ENCODE measurements at regions not wholly inside any gene's neighbourhood (a gene's known extent, or its start where the extent isn't known, plus 50 kb on each side); places are given as distances from the start of the nearest gene placed in this dataset.

- no peak overlapping the region for H3K4me3 Mint-ChIP-seq (ENCODE audit: unreplicated experiment)
- H3K27me3 Mint-ChIP-seq (ENCODE audit: unreplicated experiment): no peaks in the 10 kb centered on the region
- no peak for DNase-seq (ENCODE audit: low spot score)
- no peak overlapping the region for H3K27ac Mint-ChIP-seq (ENCODE audit: unreplicated experiment)
- H3K4me1 Mint-ChIP-seq (ENCODE audit: unreplicated experiment): no peaks in the 10 kb centered on the region
- H3K9me3 Mint-ChIP-seq (ENCODE audit: unreplicated experiment): no peaks in the 10 kb centered on the region
- TF ChIP-seq, protein P1, sequence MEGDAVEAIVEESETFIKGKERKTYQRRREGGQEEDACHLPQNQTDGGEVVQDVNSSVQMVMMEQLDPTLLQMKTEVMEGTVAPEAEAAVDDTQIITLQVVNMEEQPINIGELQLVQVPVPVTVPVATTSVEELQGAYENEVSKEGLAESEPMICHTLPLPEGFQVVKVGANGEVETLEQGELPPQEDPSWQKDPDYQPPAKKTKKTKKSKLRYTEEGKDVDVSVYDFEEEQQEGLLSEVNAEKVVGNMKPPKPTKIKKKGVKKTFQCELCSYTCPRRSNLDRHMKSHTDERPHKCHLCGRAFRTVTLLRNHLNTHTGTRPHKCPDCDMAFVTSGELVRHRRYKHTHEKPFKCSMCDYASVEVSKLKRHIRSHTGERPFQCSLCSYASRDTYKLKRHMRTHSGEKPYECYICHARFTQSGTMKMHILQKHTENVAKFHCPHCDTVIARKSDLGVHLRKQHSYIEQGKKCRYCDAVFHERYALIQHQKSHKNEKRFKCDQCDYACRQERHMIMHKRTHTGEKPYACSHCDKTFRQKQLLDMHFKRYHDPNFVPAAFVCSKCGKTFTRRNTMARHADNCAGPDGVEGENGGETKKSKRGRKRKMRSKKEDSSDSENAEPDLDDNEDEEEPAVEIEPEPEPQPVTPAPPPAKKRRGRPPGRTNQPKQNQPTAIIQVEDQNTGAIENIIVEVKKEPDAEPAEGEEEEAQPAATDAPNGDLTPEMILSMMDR (IDR thresholded peaks at IDR 0.05; ENCODE audit: unreplicated experiment): no peak
- H3K36me3 Mint-ChIP-seq (ENCODE audit: low read depth, unreplicated experiment): no peaks in the 10 kb centered on the region
Measured at GRCh38 chr10:8738987-8739386, 684.5 kb downstream of the GATA3 start.

DNA sequence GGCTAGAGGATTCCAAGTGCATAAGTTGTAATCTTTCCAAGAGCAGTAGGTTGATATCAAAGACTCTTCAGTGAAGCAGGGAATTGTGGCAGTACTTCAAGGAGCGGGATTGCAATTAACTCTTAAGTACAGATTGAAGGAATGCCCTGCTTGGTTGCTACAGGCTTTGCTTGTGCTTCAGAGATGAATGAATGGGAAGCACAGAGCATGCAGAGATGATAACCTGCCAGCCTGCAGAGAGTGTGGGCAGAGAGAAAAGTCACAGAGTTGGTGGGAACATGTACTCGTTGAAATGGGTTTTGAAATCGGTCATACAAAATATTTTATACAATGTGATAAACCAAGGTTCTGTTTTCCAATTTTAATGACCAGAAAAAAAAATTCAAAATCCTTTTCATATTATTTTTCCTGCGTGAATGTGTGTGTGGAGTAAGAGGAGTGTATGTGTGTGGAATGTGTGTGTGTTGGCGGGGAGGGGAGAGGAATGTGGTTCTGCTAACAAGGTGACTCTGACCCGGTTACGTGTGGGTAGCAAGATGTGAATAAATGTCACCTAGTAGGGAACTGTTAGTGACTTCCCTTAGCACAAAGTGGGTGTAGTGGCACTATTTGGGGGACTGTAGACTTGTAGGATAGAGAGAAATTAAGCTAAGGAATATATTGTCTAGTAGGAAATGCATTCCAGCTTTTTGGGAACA lies 697.8 kb downstream of the GATA3 start:
- TF ChIP-seq, protein P1 (IDR thresholded peaks at IDR 0.05; ENCODE audit: unreplicated experiment): no peak
- H3K4me1 Mint-ChIP-seq (ENCODE audit: unreplicated experiment): no peaks in the 10 kb centered on the region
- H3K9me3 Mint-ChIP-seq (ENCODE audit: unreplicated experiment): no peaks in the 10 kb centered on the region
- H3K36me3 Mint-ChIP-seq (ENCODE audit: low read depth, unreplicated experiment): no peaks in the 10 kb centered on the region
- peaks cover 2% of the 10 kb centered on the region for H3K27me3 Mint-ChIP-seq (ENCODE audit: unreplicated experiment)
- H3K4me3 Mint-ChIP-seq (ENCODE audit: unreplicated experiment): no peak overlapping the region
- DNase-seq (ENCODE audit: low spot score): no peak
- H3K27ac Mint-ChIP-seq (ENCODE audit: unreplicated experiment): no peak overlapping the region

- Mint-ChIP-seq H3K27me3 (ENCODE audit: unreplicated experiment) (peaks cover 2% of the 10 kb centered on the region), H3K4me3 (ENCODE audit: unreplicated experiment) (no peak overlapping the region), H3K9me3 (ENCODE audit: unreplicated experiment) (no peaks in the 10 kb centered on the region), H3K36me3 (ENCODE audit: low read depth, unreplicated experiment) (no peaks in the 10 kb centered on the region), H3K4me1 (ENCODE audit: unreplicated experiment) (no peaks in the 10 kb centered on the region), H3K27ac (ENCODE audit: unreplicated experiment) (no peak overlapping the region)
- no peak for DNase-seq (ENCODE audit: low spot score)
- TF ChIP-seq, protein P1 (IDR thresholded peaks at IDR 0.05; ENCODE audit: unreplicated experiment): no peak
Measured at GRCh38 chr10:8758029-8758428, 703.5 kb downstream of the GATA3 start.

DNA sequence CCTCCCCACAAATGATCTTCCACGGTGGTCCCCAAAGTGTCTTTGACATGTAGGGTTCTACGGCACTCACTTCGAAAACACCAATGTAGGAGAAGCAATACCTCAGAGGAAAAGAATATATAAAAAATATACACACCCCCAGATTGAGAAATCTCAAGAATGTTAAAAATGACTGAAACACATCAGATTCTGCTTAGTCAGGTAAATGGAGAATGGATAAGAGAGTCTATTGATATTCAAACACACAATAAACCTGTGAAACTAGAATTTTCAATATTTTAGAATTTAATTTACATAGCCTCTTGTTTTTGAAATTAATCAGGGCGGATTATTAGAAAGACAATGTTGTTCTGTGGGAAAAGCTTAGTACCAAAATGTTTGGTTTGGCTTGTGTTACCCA lies 712.4 kb downstream of the GATA3 start:
- no peak for DNase-seq (ENCODE audit: low spot score)
- Mint-ChIP-seq H3K27ac (ENCODE audit: unreplicated experiment) (no peak overlapping the region), H3K4me3 (ENCODE audit: unreplicated experiment) (no peak overlapping the region), H3K27me3 (ENCODE audit: unreplicated experiment) (no peaks in the 10 kb centered on the region), H3K4me1 (ENCODE audit: unreplicated experiment) (no peaks in the 10 kb centered on the region), H3K36me3 (ENCODE audit: low read depth, unreplicated experiment) (no peaks in the 10 kb centered on the region), H3K9me3 (ENCODE audit: unreplicated experiment) (no peaks in the 10 kb centered on the region)
- TF ChIP-seq, protein P1 (IDR thresholded peaks at IDR 0.05; ENCODE audit: unreplicated experiment): no peak

- Mint-ChIP-seq H3K9me3 (ENCODE audit: unreplicated experiment) (no peaks in the 10 kb centered on the region), H3K4me1 (ENCODE audit: unreplicated experiment) (peaks cover 2% of the 10 kb centered on the region), H3K27me3 (ENCODE audit: unreplicated experiment) (no peaks in the 10 kb centered on the region), H3K36me3 (ENCODE audit: low read depth, unreplicated experiment) (no peaks in the 10 kb centered on the region), H3K4me3 (ENCODE audit: unreplicated experiment) (no peak overlapping the region), H3K27ac (ENCODE audit: unreplicated experiment) (no peak overlapping the region)
- TF ChIP-seq, protein P1 (IDR thresholded peaks at IDR 0.05; ENCODE audit: unreplicated experiment): no peak
- DNase-seq (ENCODE audit: low spot score): no peak
Measured at GRCh38 chr10:8767591-8767990, 713.1 kb downstream of the GATA3 start.
